ENCODE measurements at regions not wholly inside any gene's neighbourhood (a gene's known extent, or its start where the extent isn't known, plus 50 kb on each side); places are given as distances from the start of the nearest gene placed in this dataset.
"Not testable (repeated sequence)": the region's sequence is repeated elsewhere in the genome, so short reads cannot be mapped to it uniquely, and the experiment has no call there.

DNA sequence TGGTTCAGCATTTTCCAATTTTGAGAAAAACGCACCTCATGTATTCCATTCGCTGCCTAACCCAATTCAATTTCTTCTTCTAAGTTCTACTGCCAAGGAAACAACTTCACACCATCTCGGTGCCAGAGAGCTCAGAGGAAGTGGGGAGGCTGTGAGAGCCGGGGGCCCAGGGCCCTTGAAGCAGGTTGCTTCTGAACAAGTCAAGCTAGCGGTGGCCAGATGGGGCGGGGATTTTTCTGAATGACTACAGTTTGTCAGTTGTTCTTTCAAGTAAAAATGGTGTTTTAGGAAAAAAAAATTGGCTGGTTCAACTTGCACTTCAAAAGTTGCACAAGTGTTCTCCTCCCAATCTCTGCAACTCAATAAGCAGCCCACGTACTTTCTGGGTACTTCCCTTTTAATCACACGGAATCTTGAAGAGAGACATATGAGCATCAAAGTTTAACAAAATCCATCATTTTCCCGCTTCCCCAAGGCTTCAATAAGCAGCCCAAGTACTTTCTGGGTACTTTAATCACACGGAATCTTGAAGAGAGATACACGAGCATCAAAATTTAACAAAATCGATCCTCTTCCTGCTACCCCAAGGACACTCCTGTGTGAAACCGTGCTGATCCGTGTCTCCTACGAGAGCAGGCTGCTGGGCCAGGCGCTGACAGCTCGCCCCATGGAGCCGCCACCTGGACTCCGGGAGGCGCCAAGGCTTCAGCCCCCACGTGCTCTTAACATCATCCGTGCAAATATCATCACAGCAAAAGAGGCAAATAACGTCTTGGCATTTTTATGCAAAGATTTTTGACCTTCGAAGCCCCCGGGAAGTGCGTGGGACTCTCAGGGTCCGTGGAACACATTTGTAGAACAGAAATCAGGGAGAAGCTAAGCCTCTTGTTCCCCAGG is 186.7 kb upstream of the PDE10A start:
- no peak for DNase-seq (ENCODE audit: low read depth in 2 of 3, low spot score in 1 of 3)

- DNase-seq (ENCODE audit: low read depth in 2 of 3, low spot score in 1 of 3): no peak
Measured at GRCh38 chr6:165848086-165848426, 185.0 kb upstream of the PDE10A start.

DNA sequence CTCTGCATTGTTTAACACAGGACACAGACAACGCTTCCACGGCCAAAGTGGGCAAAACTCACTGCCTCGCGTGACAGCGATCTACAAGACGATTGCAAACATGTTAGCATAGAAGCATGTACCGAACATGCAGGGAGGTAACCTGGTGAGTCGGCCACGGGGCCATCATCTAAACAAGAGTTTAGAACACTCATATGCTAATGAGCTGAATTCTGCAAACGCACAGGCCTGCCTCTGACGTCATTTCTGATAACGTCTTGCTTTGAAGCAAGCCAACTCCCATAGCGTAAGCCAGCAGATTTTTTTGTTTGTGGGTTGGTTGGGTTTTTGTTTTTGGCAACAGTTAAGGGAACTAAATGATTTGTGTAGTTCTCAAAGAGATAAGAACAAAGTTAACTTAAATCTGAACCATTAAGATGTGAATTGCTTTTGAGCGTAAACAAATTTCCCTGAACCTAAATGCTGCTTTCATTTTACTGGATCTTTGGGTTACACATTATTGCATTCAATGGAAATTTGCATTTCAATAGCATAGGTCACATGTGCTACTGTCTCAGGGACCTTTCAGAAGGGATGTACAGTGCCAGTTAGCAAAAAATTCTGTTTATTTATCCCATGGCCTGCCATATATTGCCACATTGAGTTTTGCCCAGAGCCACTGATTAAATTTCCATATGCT is 184.5 kb upstream of the PDE10A start:
- DNase-seq (ENCODE audit: low read depth in 2 of 3, low spot score in 1 of 3): no peak

- DNase-seq (ENCODE audit: low read depth in 2 of 3, low spot score in 1 of 3): no peak
Measured at GRCh38 chr6:165846123-165846966, 183.3 kb upstream of the PDE10A start.

DNA sequence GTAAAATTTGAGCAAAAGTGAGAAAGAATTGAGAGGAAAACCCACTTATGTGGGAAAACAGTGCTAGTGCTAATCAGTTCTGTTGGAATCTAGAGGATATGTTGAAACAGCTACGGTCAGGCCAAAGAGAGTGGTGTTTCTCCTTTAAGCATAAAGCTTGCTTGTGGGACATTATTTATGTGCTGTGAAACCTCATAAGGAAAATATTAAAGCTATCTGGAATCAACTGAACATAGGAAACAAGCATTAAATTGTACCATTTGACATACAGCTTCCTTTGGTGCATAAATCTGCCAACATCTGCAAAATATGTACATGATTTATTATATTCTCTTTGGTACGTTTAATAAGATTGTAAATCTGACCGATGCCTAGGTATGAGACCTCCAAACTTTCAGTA is 182.5 kb upstream of the PDE10A start:
- no peak for DNase-seq (ENCODE audit: low read depth in 2 of 3, low spot score in 1 of 3)

DNA sequence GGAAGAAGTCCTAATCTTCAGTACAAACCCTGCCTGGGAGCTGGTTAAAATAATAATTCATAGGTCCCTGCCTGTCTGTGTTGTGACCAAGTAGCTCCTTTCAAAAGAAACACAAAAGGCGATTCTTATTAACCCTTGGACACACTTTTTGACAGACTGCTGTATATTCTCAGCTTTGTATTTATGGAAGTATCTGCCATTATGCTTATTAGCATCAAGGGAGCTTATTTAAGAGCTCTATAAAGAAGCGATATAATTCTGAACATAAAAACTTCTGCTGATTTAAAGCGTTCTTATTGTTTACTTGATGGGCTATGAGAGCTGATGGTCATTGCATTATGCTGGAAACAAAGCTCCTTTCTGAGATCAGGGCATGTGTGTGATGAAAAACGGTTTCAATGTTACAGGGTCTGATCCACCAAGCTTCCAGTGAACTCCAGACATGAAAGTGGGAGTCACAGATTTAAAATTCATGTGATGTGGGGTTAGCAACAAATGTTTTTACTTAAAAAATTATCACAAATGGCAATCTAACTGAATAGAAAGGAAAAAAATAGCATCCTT is 181.8 kb upstream of the PDE10A start:
- no peak for DNase-seq (ENCODE audit: low read depth in 2 of 3, low spot score in 1 of 3)

DNA sequence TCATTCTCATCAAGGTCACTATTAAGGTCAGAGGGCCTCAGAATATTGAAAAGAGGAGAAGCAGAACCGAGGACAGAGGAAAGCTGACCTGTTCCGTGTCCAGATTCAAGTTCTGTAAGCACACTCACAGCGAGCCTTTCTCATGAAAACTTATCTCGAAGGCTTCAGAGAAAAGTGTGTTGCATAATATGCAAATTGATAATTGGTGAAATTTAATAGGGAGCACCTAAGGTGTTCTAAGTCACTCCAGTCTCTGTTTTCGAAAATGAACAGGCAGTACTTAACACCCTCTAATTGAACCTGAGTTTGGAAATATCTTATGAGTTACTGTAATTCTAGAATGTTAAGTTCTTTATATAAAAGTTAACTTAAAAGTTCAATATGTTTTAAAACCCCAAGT is 181.2 kb upstream of the PDE10A start:
- DNase-seq (ENCODE audit: low read depth in 2 of 3, low spot score in 1 of 3): no peak

DNA sequence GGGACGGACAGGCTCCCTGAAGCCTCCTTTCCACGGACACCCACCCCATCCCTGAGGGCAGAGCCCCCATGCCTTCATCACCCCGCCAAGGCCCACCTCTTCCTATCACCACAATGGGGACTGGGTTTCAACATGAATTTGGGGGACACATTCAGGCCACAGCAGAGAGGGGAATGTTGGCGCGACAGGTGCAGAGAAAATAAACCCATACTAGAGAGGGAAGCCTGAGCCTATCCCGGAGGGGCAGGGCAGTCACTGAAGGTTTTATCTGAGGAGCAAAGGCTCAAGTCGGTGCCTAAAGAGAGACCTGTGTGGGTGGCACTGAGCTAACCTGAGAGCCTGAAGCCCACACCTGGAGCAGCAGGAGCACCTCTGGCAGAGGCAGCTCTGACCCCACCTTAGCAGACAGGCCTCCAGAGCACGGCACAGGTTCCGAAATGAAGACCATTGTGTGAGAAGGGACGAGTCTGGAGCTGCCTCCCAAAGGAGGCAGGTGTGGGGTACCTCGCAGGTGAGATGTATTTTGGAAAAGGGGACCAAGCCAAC is 180.6 kb upstream of the PDE10A start:
- no peak for DNase-seq (ENCODE audit: low read depth in 2 of 3, low spot score in 1 of 3)

DNA sequence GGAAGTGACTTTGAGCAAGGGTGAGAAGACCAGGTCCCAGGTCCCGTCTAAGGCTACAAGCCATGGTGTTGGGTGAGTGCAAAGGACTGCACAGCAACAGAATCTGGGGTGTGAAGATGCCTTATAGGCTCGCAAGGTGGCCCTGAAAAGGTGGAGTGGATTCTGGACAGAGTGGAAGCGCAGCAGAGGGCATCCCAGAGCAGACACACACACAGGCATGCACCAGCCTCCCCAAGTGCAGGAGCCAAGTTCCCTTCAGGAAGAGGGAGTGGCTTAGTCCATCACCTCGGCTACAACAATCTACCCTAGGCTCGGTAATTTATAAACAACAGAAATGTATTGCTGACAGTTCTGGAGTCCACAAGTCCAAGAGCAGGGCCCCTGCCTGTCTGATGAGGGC is 180.1 kb upstream of the PDE10A start:
- DNase-seq (ENCODE audit: low read depth in 2 of 3, low spot score in 1 of 3): no peak

- DNase-seq (ENCODE audit: low read depth in 2 of 3, low spot score in 1 of 3): no peak
Measured at GRCh38 chr6:165842281-165842936, 179.4 kb upstream of the PDE10A start.

DNA sequence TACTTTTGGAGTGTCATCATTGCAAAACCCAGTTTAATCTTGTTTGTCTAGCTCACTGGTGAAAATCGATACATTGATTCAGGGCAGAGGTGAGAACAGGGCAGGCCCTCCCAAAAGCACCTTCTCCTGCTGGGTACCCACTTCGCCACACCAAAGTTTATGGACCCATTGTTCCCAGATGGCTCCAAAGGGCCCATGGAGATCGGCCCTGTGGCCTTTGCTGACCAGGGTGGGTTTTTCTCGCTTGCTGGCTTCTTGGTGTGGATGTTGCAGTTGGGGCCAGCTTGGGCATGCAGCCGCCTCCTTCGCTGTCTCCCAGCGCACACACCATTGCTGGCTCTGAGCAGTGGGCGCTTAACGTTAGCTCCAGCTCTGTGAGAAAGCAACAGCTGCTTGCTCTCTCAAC is 178.1 kb upstream of the PDE10A start:
- DNase-seq (ENCODE audit: low read depth in 2 of 3, low spot score in 1 of 3): no peak

DNA sequence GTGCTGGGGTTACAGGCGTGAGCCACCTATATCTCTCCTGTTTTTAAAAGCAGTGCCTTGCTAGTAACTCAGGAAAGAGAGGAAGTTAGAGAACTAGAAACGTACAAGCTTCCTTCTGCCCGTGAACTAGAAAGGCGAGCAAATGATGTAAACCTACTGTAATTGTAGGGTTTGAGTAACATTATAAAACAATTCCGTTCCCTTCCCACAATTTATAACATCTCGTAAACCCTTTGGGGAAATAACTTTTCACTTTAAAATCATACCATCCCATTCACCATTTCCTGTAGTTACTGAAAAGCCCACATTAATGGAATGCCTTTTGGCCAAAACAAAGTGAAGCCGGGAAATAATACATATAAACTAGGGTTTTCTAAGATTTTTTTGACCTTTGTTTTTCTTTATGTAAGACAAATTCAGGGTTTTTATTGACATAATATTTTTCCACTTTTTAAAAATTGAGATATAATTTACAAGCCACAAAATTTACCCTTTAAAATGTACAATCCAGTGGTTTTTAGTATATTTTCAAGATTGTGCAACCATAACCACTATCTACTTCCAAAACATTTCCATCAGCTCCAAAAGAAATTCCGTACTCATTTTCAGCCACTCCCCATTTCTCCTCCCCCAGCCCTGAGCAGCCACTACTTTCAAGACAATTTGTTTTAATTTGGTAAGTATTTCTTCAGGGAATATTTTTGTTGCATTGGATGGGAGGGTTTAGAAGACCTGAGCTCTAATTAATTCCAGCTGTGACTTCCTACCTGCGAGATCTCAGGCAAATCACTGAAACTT is 175.1 kb upstream of the PDE10A start:
- no peak for DNase-seq (ENCODE audit: low read depth in 2 of 3, low spot score in 1 of 3)

- not testable (repeated sequence) for DNase-seq (ENCODE audit: low read depth in 2 of 3, low spot score in 1 of 3)
Measured at GRCh38 chr6:165836648-165837047, 173.6 kb upstream of the PDE10A start.

DNA sequence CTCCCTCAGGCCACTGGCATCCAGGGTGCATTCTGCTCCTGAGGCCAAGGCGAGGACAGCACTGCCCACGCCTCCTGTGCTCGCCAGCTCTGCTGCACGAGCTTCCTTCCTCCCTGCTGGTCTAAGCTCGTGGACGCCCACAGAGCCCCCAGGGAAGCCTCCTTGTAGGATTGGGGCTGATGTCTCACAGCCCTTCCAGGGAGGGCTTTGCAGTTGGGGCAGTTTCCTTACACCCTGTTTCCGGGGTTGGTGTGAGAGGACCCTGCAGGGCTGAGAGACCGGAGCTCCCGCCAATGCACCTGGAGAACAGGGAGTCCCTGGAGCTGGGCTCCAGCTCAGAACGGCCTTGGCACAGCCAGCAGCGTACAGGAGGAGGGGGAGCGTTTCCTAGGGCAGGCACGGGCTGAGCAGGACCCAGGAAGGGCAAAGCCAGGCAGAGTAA is 172.4 kb upstream of the PDE10A start:
- DNase-seq (ENCODE audit: low read depth in 2 of 3, low spot score in 1 of 3): no peak

DNA sequence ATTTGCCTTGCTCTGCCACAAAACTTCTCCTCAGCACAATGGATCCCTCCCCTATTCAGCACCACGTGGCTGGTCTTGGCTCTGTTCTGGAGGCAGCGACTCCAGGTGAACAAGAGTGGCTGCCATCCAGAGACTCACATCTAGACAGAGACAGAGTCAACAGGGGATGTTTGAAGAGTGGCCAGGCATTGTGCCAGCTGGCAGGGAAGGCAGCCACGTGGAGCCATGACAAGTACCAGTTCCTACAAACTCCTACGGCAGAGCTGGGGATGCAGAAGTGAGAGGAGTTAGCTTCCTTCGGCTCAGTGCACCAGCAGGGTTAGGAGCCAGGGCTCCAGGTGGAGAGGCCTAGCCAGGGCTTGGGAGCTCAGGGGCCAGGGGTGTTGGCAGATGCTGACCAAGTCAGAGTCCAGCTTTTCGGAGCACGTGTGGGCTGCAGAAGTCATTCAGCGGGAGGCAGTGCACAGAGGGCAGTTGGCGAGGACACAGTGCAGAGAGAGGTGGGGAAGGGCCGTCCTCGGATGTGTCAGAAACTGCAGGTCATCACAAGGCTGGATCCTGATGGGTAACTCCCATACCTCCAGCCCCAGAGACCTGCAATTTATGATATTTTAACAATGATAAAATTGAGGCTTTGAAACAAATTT is 171.7 kb upstream of the PDE10A start:
- DNase-seq (ENCODE audit: low read depth in 2 of 3, low spot score in 1 of 3): no peak

- DNase-seq (ENCODE audit: low read depth in 2 of 3, low spot score in 1 of 3): no peak
Measured at GRCh38 chr6:165833355-165833754, 170.3 kb upstream of the PDE10A start.

GRCh38 chr6:165831812-165832510 is 168.9 kb upstream of the PDE10A start:
- DNase-seq (ENCODE audit: low read depth in 2 of 3, low spot score in 1 of 3): no peak

- no peak for DNase-seq (ENCODE audit: low read depth in 2 of 3, low spot score in 1 of 3)
Measured at GRCh38 chr6:165830761-165831160, 167.7 kb upstream of the PDE10A start.

DNA sequence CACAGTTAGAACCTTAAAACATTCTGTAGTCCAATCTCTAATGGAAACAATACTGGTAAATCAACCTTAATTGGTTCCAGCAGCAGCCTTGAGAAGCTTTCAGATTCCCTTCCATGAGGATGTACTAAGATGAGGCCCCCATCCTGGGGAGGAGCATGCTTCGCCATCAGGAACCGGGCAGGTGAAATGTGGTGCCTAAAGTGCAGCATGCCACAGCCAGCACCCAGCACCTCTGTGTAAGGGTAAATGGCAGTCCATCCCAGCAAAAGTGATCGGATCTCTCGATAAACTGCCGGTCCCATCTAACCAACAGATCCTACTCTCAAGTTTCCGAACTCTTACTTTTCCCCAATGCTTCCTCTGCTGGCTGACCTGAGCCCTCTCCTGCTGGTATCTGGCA is 166.3 kb upstream of the PDE10A start:
- no peak for DNase-seq (ENCODE audit: low read depth in 2 of 3, low spot score in 1 of 3)

All from stimulated activated CD4-positive, alpha-beta T cell treated with anti-CD3 and anti-CD28 coated beads, Interleukin-12 subunit alpha, Interleukin-12 subunit beta, amount 100 ng/mL, for 48 hours (primary cell).